ENCODE measurements at regions not wholly inside any gene's neighbourhood (a gene's known extent, or its start where the extent isn't known, plus 50 kb on each side); places are given as distances from the start of the nearest gene placed in this dataset.
"Not testable (repeated sequence)": the region's sequence is repeated elsewhere in the genome, so short reads cannot be mapped to it uniquely, and the experiment has no call there.

DNA sequence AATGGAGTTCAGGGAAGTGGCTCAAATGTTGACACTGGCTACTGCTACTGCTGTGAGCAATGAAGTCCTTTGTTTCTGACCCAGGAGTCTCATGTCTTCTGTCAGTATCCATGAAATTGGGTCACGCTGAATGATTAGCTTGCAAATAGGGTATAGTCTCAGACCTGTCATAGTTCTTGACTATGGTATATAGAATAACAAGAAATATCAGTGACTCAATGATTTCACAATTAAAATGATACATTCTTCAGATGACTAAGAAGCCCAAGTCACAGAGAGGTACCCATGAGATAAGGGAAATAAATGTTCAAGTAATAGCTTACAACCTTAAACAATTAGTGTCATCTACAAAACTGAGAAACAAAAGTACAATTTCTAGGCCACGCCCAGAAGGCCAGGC is 89.3 kb downstream of the LYZL2 start:
- H3K9ac ChIP-seq (ENCODE audit: insufficient read depth in 1 of 2, low read length in 2 of 2) = no peak overlapping the region
- peak overlapping the region in 1 of 2 donors; percentile 67 for H3K27ac ChIP-seq (ENCODE audit: low read depth in 1 of 2, low read length in 1 of 2)
- TF ChIP-seq CTCF (IDR thresholded peaks at IDR 0.05; ENCODE audit: control extremely low read depth, extremely low read depth) = no peak
- 72 to 77% methylated on average over 2 of the region's 2 CpGs for WGBS, 2 donors
- no peak for DNase-seq
- H3K27me3 ChIP-seq (ENCODE audit: control insufficient read depth in 3 of 3, insufficient read depth in 3 of 3, low read length in 2 of 3) = no peaks in the 10 kb centered on the region
- H3K4me1 ChIP-seq (ENCODE audit: control insufficient read depth in 5 of 5, insufficient read depth in 5 of 5, low read length in 5 of 5) = peaks cover 0 to 15% (median 3%) of the 10 kb centered on the region in 5 donors
- no peaks in the 10 kb centered on the region for H3K36me3 ChIP-seq (ENCODE audit: control insufficient read depth in 4 of 4, insufficient read depth in 4 of 4, low read length in 4 of 4)
- H3K4me3 ChIP-seq = no peak overlapping the region
- no peak for ATAC-seq (ENCODE audit: insufficient read depth, low FRiP score)
- no peaks in the 10 kb centered on the region for H3K9me3 ChIP-seq (ENCODE audit: control insufficient read depth in 4 of 4, insufficient read depth in 3 of 4, low read length in 3 of 4)

GRCh38 chr10:30538086-30538485 is 91.5 kb downstream of the LYZL2 start:
- H3K4me3 ChIP-seq = no peak overlapping the region
- no peaks in the 10 kb centered on the region for H3K36me3 ChIP-seq (ENCODE audit: control insufficient read depth in 4 of 4, insufficient read depth in 4 of 4, low read length in 4 of 4)
- peaks cover 0 to 15% (median 3%) of the 10 kb centered on the region in 5 donors for H3K4me1 ChIP-seq (ENCODE audit: control insufficient read depth in 5 of 5, insufficient read depth in 5 of 5, low read length in 5 of 5)
- peak overlapping the region; percentile 23 to 42 for H3K27ac ChIP-seq (ENCODE audit: low read depth in 1 of 2, low read length in 1 of 2)
- no peaks in the 10 kb centered on the region for H3K27me3 ChIP-seq (ENCODE audit: control insufficient read depth in 3 of 3, insufficient read depth in 3 of 3, low read length in 2 of 3)
- H3K9ac ChIP-seq (ENCODE audit: insufficient read depth in 1 of 2, low read length in 2 of 2) = no peak overlapping the region
- no peaks in the 10 kb centered on the region for H3K9me3 ChIP-seq (ENCODE audit: control insufficient read depth in 4 of 4, insufficient read depth in 3 of 4, low read length in 3 of 4)
- DNase-seq (no peak), ATAC-seq (ENCODE audit: insufficient read depth, low FRiP score) (no peak)
- 41 to 60% methylated on average over 4 of the region's 4 CpGs for WGBS, 2 donors
- TF ChIP-seq CTCF (IDR thresholded peaks at IDR 0.05; ENCODE audit: control extremely low read depth, extremely low read depth) = no peak

DNA sequence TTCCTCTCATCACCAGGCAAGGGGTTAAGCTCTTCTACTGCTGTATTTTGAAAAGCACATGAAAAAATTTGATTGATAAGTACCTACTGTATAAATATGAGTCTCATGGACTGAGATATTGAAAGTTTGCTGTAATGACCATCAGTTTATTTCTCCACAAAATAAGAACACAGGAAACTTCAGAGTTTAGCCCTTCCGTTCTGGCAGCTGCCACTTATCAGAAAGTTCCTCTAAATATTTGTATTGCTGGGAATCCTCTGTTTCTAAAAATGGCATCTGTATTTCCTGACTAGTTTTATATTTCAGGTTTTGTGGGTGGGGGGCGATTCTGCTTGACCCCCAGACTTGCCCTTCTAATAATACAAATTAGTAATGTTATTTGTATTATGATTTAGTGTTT is 92.0 kb downstream of the LYZL2 start:
- peaks cover 0 to 15% (median 3%) of the 10 kb centered on the region in 5 donors for H3K4me1 ChIP-seq (ENCODE audit: control insufficient read depth in 5 of 5, insufficient read depth in 5 of 5, low read length in 5 of 5)
- H3K36me3 ChIP-seq (ENCODE audit: control insufficient read depth in 4 of 4, insufficient read depth in 4 of 4, low read length in 4 of 4) = no peaks in the 10 kb centered on the region
- no peak for TF ChIP-seq CTCF (IDR thresholded peaks at IDR 0.05; ENCODE audit: control extremely low read depth, extremely low read depth)
- H3K4me3 ChIP-seq = no peak overlapping the region
- no peak overlapping the region for H3K9ac ChIP-seq (ENCODE audit: insufficient read depth in 1 of 2, low read length in 2 of 2)
- no peaks in the 10 kb centered on the region for H3K27me3 ChIP-seq (ENCODE audit: control insufficient read depth in 3 of 3, insufficient read depth in 3 of 3, low read length in 2 of 3)
- peak overlapping the region in 1 of 2 donors; percentile 23 for H3K27ac ChIP-seq (ENCODE audit: low read depth in 1 of 2, low read length in 1 of 2)
- ATAC-seq (ENCODE audit: insufficient read depth, low FRiP score) = no peak
- WGBS, 2 donors = 9 to 16% methylated on average over 2 of the region's 2 CpGs
- peak in 2 of 3 donors; percentile 52 to 54 for DNase-seq
- no peaks in the 10 kb centered on the region for H3K9me3 ChIP-seq (ENCODE audit: control insufficient read depth in 4 of 4, insufficient read depth in 3 of 4, low read length in 3 of 4)

- not testable (repeated sequence) for ATAC-seq (ENCODE audit: insufficient read depth, low FRiP score); H3K27ac ChIP-seq (ENCODE audit: low read depth in 1 of 2, low read length in 1 of 2); H3K27me3 ChIP-seq (ENCODE audit: control insufficient read depth in 3 of 3, insufficient read depth in 3 of 3, low read length in 2 of 3); H3K4me3 ChIP-seq; DNase-seq; H3K9ac ChIP-seq (ENCODE audit: insufficient read depth in 1 of 2, low read length in 2 of 2); H3K9me3 ChIP-seq (ENCODE audit: control insufficient read depth in 4 of 4, insufficient read depth in 3 of 4, low read length in 3 of 4); H3K36me3 ChIP-seq (ENCODE audit: control insufficient read depth in 4 of 4, insufficient read depth in 4 of 4, low read length in 4 of 4)
- WGBS, 2 donors = 46 to 53% methylated on average over 1 of the region's 1 CpG
- peaks cover 0 to 14% (median 3%) of the 10 kb centered on the region in 5 donors for H3K4me1 ChIP-seq (ENCODE audit: control insufficient read depth in 5 of 5, insufficient read depth in 5 of 5, low read length in 5 of 5)
These were observed 92.4 kb downstream of the LYZL2 start for GRCh38 chr10:30537158-30537557.

All from lung (tissue), 11 donors.